ENCODE measurements at regions not wholly inside any gene's neighbourhood (a gene's known extent, or its start where the extent isn't known, plus 50 kb on each side); places are given as distances from the start of the nearest gene placed in this dataset.
"Not testable (repeated sequence)": the region's sequence is repeated elsewhere in the genome, so short reads cannot be mapped to it uniquely, and the experiment has no call there.

DNA sequence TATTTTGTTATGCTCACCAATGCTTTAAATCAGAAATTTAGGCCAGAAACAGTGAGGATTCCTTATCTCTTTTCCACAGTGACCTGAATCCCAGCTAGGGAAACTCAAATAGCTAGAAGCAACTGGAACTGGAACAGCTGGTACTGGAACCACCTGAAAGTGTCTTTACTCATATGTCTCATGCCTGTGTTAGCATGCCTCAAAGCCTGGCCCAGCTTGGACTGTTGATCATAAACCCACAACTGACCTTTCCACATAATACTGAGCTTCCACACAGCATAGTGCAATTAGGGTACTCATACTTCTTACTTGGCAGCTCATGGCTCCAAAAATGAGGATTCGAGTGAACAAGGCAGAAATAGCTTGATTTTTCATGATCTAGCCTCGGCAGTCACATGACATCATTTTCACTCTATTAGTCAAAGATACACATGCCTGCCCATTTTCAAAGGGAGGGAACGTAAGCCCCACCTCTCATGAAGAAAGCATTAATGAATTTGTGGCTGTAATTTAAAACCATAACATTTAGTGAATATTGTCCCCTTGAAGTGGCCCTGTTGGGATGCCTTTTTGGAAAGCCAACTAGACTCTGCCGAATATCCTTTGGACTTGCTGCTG lies 80.8 kb upstream of the ACSL1 start:
- ATAC-seq (no peak), DNase-seq (no peak)
- Histone ChIP-seq H3K9me3 (peaks cover 0 to 7% of the 10 kb centered on the region in 2 donors), H3K4me1 (peaks cover 0 to 10% of the 10 kb centered on the region in 2 donors), H3K4me3 (no peak overlapping the region), H3K27me3 (no peaks in the 10 kb centered on the region), H3K27ac (no peak overlapping the region), H3K36me3 (no peaks in the 10 kb centered on the region)
- TF ChIP-seq, protein P1, sequence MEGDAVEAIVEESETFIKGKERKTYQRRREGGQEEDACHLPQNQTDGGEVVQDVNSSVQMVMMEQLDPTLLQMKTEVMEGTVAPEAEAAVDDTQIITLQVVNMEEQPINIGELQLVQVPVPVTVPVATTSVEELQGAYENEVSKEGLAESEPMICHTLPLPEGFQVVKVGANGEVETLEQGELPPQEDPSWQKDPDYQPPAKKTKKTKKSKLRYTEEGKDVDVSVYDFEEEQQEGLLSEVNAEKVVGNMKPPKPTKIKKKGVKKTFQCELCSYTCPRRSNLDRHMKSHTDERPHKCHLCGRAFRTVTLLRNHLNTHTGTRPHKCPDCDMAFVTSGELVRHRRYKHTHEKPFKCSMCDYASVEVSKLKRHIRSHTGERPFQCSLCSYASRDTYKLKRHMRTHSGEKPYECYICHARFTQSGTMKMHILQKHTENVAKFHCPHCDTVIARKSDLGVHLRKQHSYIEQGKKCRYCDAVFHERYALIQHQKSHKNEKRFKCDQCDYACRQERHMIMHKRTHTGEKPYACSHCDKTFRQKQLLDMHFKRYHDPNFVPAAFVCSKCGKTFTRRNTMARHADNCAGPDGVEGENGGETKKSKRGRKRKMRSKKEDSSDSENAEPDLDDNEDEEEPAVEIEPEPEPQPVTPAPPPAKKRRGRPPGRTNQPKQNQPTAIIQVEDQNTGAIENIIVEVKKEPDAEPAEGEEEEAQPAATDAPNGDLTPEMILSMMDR (IDR thresholded peaks at IDR 0.05), result no peak
- intact Hi-C loops (cut with DNase I), result no loop called here

DNA sequence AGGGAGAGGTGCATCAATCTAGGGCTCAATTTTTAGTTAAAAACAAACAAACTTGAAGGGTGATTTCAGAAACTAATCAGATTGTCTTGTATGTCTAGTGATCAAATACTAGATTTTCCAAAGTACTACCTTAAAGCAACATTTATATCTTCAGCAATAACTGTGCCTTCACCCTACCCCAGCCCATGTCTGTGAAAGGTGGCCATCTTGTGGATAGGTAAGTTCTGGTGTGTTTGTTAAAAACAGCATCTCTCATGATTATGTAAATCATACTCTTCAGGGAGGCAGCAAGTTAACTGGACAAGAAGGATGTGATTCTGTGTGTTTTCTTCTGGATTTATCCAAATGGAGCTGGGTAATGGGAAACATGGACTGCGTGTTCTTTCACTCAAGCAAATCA lies 81.4 kb upstream of the ACSL1 start:
- DNase-seq, result no peak
- H3K27ac ChIP-seq, result no peak overlapping the region
- ATAC-seq, result peak; percentile 52
- H3K4me3 ChIP-seq, result no peak overlapping the region
- peaks cover 0 to 13% of the 10 kb centered on the region in 2 donors for H3K9me3 ChIP-seq
- intact Hi-C loops (cut with DNase I), result no loop called here
- H3K27me3 ChIP-seq, result no peaks in the 10 kb centered on the region
- TF ChIP-seq, protein P1 (IDR thresholded peaks at IDR 0.05), result no peak
- no peaks in the 10 kb centered on the region for H3K36me3 ChIP-seq
- peaks cover 0 to 10% of the 10 kb centered on the region in 2 donors for H3K4me1 ChIP-seq

DNA sequence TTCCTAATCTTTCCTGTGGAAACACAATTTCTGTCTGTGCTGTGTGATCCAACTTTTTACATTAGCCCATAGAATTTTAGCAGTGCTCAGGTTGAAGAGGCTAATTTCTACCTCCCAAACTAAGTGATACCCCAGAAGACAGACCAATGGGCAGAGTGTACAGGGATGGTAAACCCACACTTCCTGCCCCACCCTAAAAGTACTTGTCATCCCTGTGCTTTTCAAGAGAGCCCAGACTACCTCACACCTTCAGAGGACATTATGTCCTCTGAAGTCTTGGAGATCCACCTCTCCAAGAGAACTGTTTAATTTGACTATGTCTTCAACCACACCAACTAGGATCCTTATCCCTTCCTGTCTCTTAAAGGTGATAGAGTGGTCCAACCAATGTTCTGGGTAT lies 82.0 kb upstream of the ACSL1 start:
- no peak for DNase-seq
- no peak overlapping the region for H3K27ac ChIP-seq
- no peaks in the 10 kb centered on the region for H3K27me3 ChIP-seq
- no peak overlapping the region for H3K4me3 ChIP-seq
- ATAC-seq, result no peak
- intact Hi-C loops (cut with DNase I), result no loop called here
- H3K9me3 ChIP-seq, result peaks cover 0 to 19% of the 10 kb centered on the region in 2 donors
- H3K4me1 ChIP-seq, result peaks cover 0 to 10% of the 10 kb centered on the region in 2 donors
- TF ChIP-seq, protein P1 (IDR thresholded peaks at IDR 0.05), result no peak
- no peaks in the 10 kb centered on the region for H3K36me3 ChIP-seq

DNA sequence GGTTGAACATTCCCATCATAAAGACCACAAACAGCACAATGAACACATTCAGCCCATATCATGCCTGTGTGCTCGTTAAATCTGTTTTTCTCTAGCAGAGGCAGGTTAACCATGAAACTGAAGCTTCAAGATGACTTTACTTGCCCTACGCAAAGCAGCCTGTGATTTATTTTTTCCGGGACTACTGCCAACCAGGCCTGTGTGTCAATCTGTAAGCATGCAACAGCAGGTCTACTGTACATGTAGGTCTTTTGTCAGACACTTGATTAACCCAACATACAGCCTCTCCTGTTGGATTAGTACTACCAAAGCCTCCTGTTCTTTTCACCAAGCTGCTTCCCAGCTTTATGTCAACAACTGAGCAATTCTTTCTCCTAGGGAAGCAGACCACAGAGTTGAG lies 85.5 kb upstream of the ACSL1 start:
- ATAC-seq, result no peak
- H3K36me3 ChIP-seq, result no peaks in the 10 kb centered on the region
- H3K9me3 ChIP-seq, result peaks cover 0 to 27% of the 10 kb centered on the region in 2 donors
- intact Hi-C loops (cut with DNase I), result no loop called here
- H3K27ac ChIP-seq, result no peak overlapping the region
- H3K27me3 ChIP-seq, result no peaks in the 10 kb centered on the region
- no peak overlapping the region for H3K4me3 ChIP-seq
- peaks cover 0 to 10% of the 10 kb centered on the region in 2 donors for H3K4me1 ChIP-seq
- no peak for DNase-seq
- TF ChIP-seq, protein P1 (IDR thresholded peaks at IDR 0.05), result no peak

DNA sequence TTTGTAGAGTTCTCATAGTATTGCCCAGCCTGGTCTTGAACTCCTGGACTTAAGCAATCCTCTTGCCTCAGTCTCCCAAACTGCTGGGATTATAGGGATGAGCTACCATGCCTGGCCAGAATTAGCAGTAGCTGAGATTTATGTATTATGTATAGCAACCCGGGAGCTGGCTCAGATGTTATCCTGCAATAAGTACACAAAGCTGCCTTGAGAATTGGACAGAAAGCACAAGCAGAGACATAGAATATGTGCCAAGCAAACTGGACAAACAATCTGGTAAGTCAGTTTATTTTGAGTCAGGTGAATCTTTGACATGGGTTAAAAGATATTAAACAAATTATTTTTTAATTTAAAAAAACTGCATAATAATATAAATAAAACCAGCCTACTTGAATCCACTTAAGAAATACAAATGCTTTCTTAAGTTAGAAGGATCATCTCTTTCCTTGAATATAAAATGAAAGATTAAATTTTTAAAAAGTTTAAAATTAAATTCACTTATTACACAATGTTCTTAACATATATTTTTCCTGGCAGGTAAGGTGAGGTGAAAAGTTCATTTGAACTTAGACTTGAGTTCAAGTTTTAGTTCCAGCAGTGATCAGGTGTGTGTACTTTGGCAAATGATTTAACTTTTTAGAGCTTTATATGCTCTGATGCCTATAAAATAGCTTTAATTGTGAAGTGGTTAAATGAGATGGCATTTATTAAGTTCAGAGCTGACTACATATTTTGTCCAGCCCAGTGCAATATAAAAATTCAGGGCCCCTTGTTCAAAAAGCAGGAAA lies 87.8 kb upstream of the ACSL1 start:
- H3K36me3 ChIP-seq, result no peaks in the 10 kb centered on the region
- no peaks in the 10 kb centered on the region for H3K27me3 ChIP-seq
- ATAC-seq, result no peak
- TF ChIP-seq, protein P1 (IDR thresholded peaks at IDR 0.05), result no peak
- intact Hi-C loops (cut with DNase I), result no loop called here
- H3K4me3 ChIP-seq, result no peak overlapping the region
- H3K9me3 ChIP-seq, result peaks cover 0 to 27% of the 10 kb centered on the region in 2 donors
- no peaks in the 10 kb centered on the region for H3K4me1 ChIP-seq
- no peak overlapping the region for H3K27ac ChIP-seq
- no peak for DNase-seq

DNA sequence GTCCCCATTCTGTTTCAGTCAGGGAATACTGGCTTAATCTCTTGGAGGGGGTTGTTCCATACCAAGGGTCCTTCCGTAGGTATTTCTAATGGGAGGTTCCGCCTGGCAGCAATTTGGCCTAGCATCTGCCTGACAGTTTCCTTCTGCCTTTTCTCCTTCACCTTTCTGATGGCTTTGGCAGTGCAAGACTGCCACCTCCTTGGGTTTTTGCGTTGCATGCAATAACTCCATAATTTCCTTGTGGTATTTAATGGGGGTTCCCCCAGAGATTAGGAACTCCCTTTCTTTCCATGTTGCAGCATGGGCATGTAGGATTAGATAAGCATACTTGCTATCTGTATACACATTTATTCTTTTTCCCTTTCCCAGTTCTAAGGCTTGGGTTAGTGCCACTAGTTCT lies 93.0 kb upstream of the ACSL1 start:
- not testable (repeated sequence) for H3K9me3 ChIP-seq

More for the DNA sequence above, 93.0 kb upstream of the ACSL1 start:
- H3K4me1 ChIP-seq; intact Hi-C loops (cut with DNase I); H3K36me3 ChIP-seq; H3K4me3 ChIP-seq; ATAC-seq; DNase-seq; H3K27ac ChIP-seq; H3K27me3 ChIP-seq: not testable (repeated sequence)
